ENCODE measurements at regions not wholly inside any gene's neighbourhood (a gene's known extent, or its start where the extent isn't known, plus 50 kb on each side); places are given as distances from the start of the nearest gene placed in this dataset.
A peak's percentile ranks its signal among the peaks of the same experiment; 100 is the strongest.

DNA sequence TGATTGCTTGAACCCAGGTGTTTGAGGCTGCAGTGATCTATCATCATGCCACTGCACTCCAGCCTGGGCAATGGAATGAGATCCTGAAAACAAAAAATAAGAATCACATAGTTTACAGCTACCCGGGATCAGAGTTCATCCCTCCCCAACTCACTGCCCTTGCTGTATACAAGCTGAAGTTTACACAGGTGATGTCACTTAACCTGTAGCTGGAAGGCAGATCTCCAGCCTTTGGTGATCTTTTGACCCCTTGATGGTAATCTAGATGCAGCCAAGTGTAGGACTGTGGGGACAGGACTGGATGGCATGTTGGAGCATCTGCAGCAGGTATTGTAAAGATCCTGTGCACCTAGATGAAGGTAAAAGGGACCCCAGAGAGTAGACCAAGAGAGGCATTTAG lies 66.7 kb upstream of the SLC14A2 start:
- no peak for DNase-seq

DNA sequence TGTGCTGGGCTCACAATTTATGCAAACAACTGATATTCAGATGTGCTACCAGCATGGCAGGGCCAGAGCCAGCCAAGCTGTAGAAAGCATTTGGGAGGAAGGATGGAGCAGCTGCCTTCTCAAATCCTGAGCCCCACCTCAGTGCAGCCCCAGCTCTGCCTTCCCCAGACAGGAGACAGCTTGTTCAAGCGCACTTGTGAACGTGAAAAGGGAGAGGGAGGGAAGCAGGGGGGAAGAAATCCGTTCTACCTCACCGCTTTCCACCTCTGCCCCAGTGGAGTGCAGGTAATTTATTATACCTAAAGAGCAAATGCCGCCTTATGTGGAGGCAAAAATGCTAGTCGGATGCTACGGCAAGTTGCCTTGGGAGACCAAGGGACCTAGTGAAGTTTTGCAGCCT lies 66.0 kb upstream of the SLC14A2 start:
- DNase-seq, result no peak

DNA sequence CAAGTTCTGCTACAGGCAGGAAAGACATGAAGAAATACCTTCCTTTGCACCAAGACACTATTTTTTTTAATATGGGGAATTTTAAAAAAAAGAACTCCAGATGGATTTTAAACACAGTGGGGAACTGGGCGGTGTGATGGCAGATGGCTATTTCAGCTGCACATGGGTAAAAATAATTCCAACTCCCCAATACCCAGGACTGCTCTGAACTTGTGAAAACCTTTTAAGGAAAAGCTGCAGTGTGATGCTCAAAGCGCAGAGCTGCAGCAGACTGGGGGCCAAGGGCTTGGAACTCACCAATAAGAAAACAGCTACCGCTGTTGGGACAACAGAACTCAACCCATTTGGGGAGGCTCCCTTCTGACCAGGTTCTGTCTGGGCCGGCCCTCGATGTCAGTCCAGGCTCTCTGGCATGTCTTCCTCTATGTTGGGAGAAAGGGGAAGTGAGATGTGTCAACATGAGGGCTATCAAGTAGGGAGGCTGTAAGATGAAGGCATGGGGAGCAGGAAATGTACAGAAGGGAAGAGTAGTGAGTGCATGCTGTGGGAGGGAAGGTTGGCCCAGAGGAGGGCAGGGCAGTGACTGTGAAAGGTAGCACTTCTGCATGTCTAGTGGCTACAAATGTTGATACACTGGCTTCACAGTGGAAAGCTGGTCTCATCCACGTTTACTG lies 64.0 kb upstream of the SLC14A2 start:
- DNase-seq, result peak; percentile 58

GRCh38 chr18:45553723-45554388 lies 61.4 kb upstream of the SLC14A2 start:
- no peak for DNase-seq

DNA sequence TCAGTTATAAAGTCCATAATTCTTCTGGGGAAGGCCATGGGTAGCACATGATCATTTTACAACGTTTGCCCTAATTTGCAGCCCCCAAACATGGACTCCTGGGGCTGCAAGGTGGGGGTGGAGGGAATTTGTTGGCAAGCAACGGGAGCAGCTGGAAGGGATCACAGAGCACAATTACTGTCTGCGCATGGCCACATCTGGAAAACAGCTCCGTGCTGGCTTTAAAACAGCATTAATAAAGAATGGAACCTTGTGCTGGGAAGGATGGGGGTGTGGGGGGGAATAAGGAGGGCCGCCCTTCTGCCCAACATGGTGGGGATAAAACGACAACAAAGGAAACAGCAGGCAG lies 60.9 kb upstream of the SLC14A2 start:
- DNase-seq, result no peak

GRCh38 chr18:45556222-45556621 lies 59.1 kb upstream of the SLC14A2 start:
- no peak for DNase-seq

DNA sequence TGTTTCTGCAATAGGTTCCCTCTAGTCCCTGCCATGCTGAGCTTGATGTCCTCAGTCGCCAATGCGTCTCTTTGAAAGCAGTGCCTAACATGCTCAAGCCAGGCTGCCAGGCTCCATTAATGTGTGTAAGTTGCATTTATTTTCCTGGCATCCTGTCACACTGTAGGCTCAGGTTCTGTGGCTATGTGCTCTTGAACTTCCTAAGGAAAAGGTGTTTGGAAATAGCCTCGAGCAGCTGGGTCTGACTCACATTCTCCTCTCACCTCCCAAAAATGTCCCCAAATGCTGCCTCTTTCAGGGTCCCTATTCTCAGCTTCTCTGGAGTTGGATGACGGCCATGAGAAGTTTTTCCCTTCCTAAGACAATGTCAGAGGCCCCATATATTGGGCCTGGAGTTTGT lies 58.0 kb upstream of the SLC14A2 start:
- no peak for DNase-seq

GRCh38 chr18:45557779-45558178 lies 57.5 kb upstream of the SLC14A2 start:
- no peak for DNase-seq

DNA sequence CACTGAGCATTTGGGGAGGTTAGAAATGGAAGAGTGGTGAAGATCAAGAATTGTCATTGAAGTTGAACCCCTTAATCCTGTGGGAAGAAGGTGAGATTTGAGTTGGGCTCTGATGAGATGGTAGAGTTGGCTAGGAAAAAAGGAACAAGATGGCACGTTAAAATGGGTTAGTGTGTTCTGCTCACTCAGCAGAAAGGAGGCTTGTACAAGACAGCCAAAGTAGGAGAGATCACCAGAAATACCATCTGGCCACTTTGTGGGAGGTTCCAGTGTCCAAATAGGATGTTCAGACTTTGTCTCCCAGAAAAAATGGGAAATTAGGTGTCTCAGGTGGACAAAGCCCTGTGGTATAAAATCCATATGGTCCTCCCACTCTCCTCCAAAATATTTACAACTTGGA lies 56.0 kb upstream of the SLC14A2 start:
- no peak for DNase-seq

DNA sequence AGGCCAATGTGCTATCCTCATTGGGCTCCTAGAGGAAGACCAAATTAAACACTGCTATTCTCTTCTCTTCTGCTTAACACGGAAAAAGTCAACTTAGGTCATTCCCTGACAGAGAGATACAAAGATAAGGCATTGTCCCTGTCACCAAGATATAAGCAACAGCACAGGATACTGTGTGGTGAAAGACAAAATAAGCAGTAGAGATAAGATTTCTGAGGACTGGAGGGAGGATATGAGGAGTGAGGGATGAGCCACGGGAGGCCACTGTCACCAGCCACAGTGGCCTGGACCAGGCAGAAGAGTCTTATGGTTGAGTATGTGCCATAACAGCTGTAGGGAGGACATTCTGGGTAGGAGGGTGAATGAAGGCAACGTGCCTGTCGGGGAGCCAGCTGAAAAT lies 54.4 kb upstream of the SLC14A2 start:
- no peak for DNase-seq

GRCh38 chr18:45562567-45563479 lies 52.5 kb upstream of the SLC14A2 start:
- DNase-seq, result no peak

- no peak for DNase-seq
Observed at GRCh38 chr18:45565280-45565970, 49.9 kb upstream of the SLC14A2 start.
